Limb (tissue), 2 donors: ENCODE measurements at regions not wholly inside any gene's neighbourhood (a gene's known extent, or its start where the extent isn't known, plus 50 kb on each side); places are given as distances from the start of the nearest gene placed in this dataset.

Experiments used
- DNase-seq, 2 donors: peaks; one replicate each; pipeline ENCODE4 v3.0.0-alpha.2; 2016; ENCODE audit errors: extremely low spot score in 2 of 2

- no peak for DNase-seq
These were observed 417.5 kb downstream of the TUSC7 start for GRCh38 chr3:117126946-117127546.

- DNase-seq, result no peak
These were observed 418.6 kb downstream of the TUSC7 start for GRCh38 chr3:117128133-117128532.

GRCh38 chr3:117128872-117129271, 419.3 kb downstream of the TUSC7 start:
- no peak for DNase-seq

GRCh38 chr3:117129516-117129915, 419.9 kb downstream of the TUSC7 start:
- DNase-seq, result no peak

- no peak for DNase-seq
These were observed 420.6 kb downstream of the TUSC7 start for GRCh38 chr3:117130222-117130621.

- no peak for DNase-seq
These were observed 421.7 kb downstream of the TUSC7 start for GRCh38 chr3:117131259-117131658.

GRCh38 chr3:117133066-117133465, 423.5 kb downstream of the TUSC7 start:
- no peak for DNase-seq

- no peak for DNase-seq
These were observed 425.6 kb downstream of the TUSC7 start for GRCh38 chr3:117135207-117135606.

GRCh38 chr3:117136003-117136402, 426.4 kb downstream of the TUSC7 start:
- no peak for DNase-seq

- no peak for DNase-seq
These were observed 427.5 kb downstream of the TUSC7 start for GRCh38 chr3:117137065-117137464.

- no peak for DNase-seq
These were observed 430.1 kb downstream of the TUSC7 start for GRCh38 chr3:117139681-117140080.

- DNase-seq, result no peak
These were observed 432.2 kb downstream of the TUSC7 start for GRCh38 chr3:117141812-117142211.

GRCh38 chr3:117144853-117145252, 435.3 kb downstream of the TUSC7 start:
- DNase-seq, result peak in 1 of 2 donors; percentile 45

- DNase-seq, result no peak
These were observed 436.1 kb downstream of the TUSC7 start for GRCh38 chr3:117145677-117146076.

GRCh38 chr3:117146571-117146970, 437.0 kb downstream of the TUSC7 start:
- DNase-seq, result no peak

GRCh38 chr3:117149584-117149983, 440.0 kb downstream of the TUSC7 start:
- DNase-seq, result no peak

- DNase-seq, result no peak
These were observed 441.0 kb downstream of the TUSC7 start for GRCh38 chr3:117150628-117151027.

- no peak for DNase-seq
These were observed 450.6 kb downstream of the TUSC7 start for GRCh38 chr3:117160176-117160575.

GRCh38 chr3:117161816-117162215, 452.2 kb downstream of the TUSC7 start:
- DNase-seq, result no peak

- DNase-seq, result no peak
These were observed 455.6 kb downstream of the TUSC7 start for GRCh38 chr3:117165176-117165575.

- no peak for DNase-seq
These were observed 456.0 kb downstream of the TUSC7 start for GRCh38 chr3:117165601-117166051.

- DNase-seq, result no peak
These were observed 459.3 kb downstream of the TUSC7 start for GRCh38 chr3:117168896-117169295.

- DNase-seq, result no peak
These were observed 460.5 kb downstream of the TUSC7 start for GRCh38 chr3:117170094-117170493.

GRCh38 chr3:117171124-117171523, 461.5 kb downstream of the TUSC7 start:
- no peak for DNase-seq
